Naive thymus-derived CD8-positive, alpha-beta T cell (primary cell): ENCODE measurements at regions not wholly inside any gene's neighbourhood (a gene's known extent, or its start where the extent isn't known, plus 50 kb on each side); places are given as distances from the start of the nearest gene placed in this dataset.

ENCODE experiments used
- ATAC-seq, 2 donors: fragments of 150-1000 bp; cut with Tn5 transposase in 1 of 2; sonication (Bioruptor Pico), chemical (Tn5 transposase) in 1 of 2; 1 replicate in 1 of 2; 2 replicates in 1 of 2; pipeline ENCODE4 v1.10.0; 2021; ENCODE audit warnings: mild to moderate bottlenecking in 2 of 2, moderate library complexity in 2 of 2
- POLR2A ChIA-PET: fragments of 350-600 bp; sonication (Branson Sonifier 250); formaldehyde crosslinking; loops from one replicate; lab custom pipeline; 2021; ENCODE audit warnings: antibody characterized with exemption; lab: Charles Lee
- DNase-seq, 10 donors: peaks; one replicate each; pipeline versions ENCODE4 v3.0.0 to v3.0.0-alpha.2; 2020 to 2022
- H3K27ac Mint-ChIP-seq, 10 donors: one replicate each; pipeline ENCODE4 v1.8.0; 2020 to 2022; ENCODE audit warnings: mild to moderate bottlenecking in 10 of 10, mixed read lengths in 10 of 10, moderate library complexity in 4 of 10, inconsistent platforms in 1 of 10
- H3K27me3 Mint-ChIP-seq, 5 donors: one replicate each; pipeline ENCODE4 v1.8.0; 2021 to 2022; ENCODE audit warnings: mixed read lengths in 5 of 5
- H3K36me3 Mint-ChIP-seq, 3 donors: one replicate each; pipeline ENCODE4 v1.8.0; 2020 to 2022; ENCODE audit warnings: mixed read lengths in 3 of 3, mild to moderate bottlenecking in 2 of 3, inconsistent platforms in 1 of 3
- H3K4me1 Mint-ChIP-seq, 4 donors: one replicate each; pipeline ENCODE4 v1.8.0; 2021 to 2022; ENCODE audit warnings: mixed read lengths in 4 of 4
- H3K4me3 Mint-ChIP-seq, 10 donors: one replicate each; pipeline ENCODE4 v1.8.0; 2020 to 2022; ENCODE audit warnings: mild to moderate bottlenecking in 10 of 10, mixed read lengths in 10 of 10, moderate library complexity in 6 of 10, inconsistent platforms in 1 of 10
- H3K9me3 Mint-ChIP-seq, 9 donors: one replicate each; pipeline ENCODE4 v1.8.0; 2020 to 2022; ENCODE audit warnings: mixed read lengths in 9 of 9, mild to moderate bottlenecking in 3 of 9, inconsistent platforms in 1 of 9, moderate library complexity in 1 of 9

DNA sequence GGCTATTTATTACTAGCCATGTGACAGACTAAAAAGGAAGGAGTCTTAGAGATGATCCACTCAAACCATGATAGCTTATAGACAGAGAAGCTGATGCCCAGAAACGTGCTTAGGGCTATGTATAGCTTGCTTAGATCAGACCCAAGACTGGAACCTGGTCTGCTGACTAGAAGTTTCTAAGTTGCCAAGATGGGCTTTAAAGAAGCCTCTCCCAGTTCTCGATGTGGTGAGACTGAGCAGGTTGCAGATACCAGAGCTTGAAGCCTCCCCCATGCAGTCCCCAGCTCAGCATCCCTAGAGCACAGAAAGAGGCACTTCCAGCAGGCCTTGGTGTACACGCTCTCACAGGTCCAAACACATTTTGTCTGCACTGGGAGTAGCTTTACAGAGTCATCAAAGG, 51.1 kb upstream of the ATP10B start:
- H3K36me3 Mint-ChIP-seq = no peaks in the 10 kb centered on the region
- POLR2A ChIA-PET = no interaction called here
- H3K4me1 Mint-ChIP-seq = no peaks in the 10 kb centered on the region
- no peak overlapping the region for H3K4me3 Mint-ChIP-seq
- peaks cover 0 to 3% (median 0%) of the 10 kb centered on the region in 5 donors for H3K27me3 Mint-ChIP-seq
- ATAC-seq = no peak
- H3K9me3 Mint-ChIP-seq = peaks cover 0 to 3% (median 0%) of the 10 kb centered on the region in 9 donors
- H3K27ac Mint-ChIP-seq = no peak overlapping the region
- DNase-seq = no peak
